Pancreas (tissue), 10 donors: ENCODE measurements at regions not wholly inside any gene's neighbourhood (a gene's known extent, or its start where the extent isn't known, plus 50 kb on each side); places are given as distances from the start of the nearest gene placed in this dataset.
A peak's percentile ranks its signal among the peaks of the same experiment; 100 is the strongest.

Source experiments
- ATAC-seq, 4 donors: fragments of 200-7000 bp; cut with Tn5 transposase; one replicate each; pipeline versions ENCODE4 v1.8.0 to v1.9.1; 2020; ENCODE audit warnings: mild to moderate bottlenecking in 4 of 4, moderate library complexity in 4 of 4
- DNase-seq, 6 donors: peaks; one replicate each; pipeline ENCODE4 v3.0.0-alpha.2; 2020
- FAIRE-seq: peaks from 2 replicates; lab custom pipeline; 2012; peaks lifted over from hg19 to GRCh38; lab: Jason Lieb, UNC
- H3K27ac ChIP-seq, 4 donors: fragments of 200-600 bp; sonication (generic); 1 replicate in 3 of 4; 2 replicates in 1 of 4; pipeline versions ENCODE4 v1.5.0 to v1.8.0; 2020
- H3K27me3 ChIP-seq, 4 donors: fragments of 200-600 bp; one replicate each; pipeline ENCODE4 v1.8.0; 2021
- H3K36me3 ChIP-seq, 3 donors: fragments of 200-600 bp; sonication (generic) in 1 of 3; one replicate each; pipeline versions ENCODE4 v1.5.0 to v1.8.0; 2020 to 2021
- H3K4me1 ChIP-seq, 3 donors: fragments of 200-600 bp; one replicate each; pipeline ENCODE4 v1.8.0; 2021
- H3K4me3 ChIP-seq, 4 donors: fragments of 200-600 bp; sonication (generic) in 2 of 4; one replicate each; pipeline versions ENCODE4 v1.5.0 to v1.8.0; 2020 to 2021
- H3K9me3 ChIP-seq, 4 donors: fragments of 200-600 bp; one replicate each; pipeline ENCODE4 v1.8.0; 2021
- CTCF ChIP-seq, 4 donors: fragments of 200-600 bp; sonication (generic) in 3 of 4; IDR thresholded peaks; one replicate each; pipeline versions ENCODE4 v1.5.0 to v1.8.0; 2021; ENCODE audit warnings: antibody characterized with exemption in 4 of 4
- WGBS, 2 donors: extraction: QIAGEN DNeasy Blood & Tissue Kit; methylation state at CpG; one replicate each; pipeline ENCODE4 v1.1.7; 2013; 5-methylcytosine and 5-hydroxymethylcytosine counted together
- intact Hi-C, 3 donors: fragments of 100-400 bp; cut with DNase I; formaldehyde crosslinking; loops; one replicate each; pipeline versions ENCODE4 v1.11.1 to v1.14.2; 2022
- donor health status: healthy with polysubstance abuse.
- donor health status: DM: no; HTN: no; CAD: no; lungs with moderate emphysema.
- donor health status: DM: no; HTN: no; CAD: no.
- donor health status: control.
- donor health status: control.
- donor health status: Bipolar disorder and iron deficiency.
- donor health status: DM: yes; HTN: yes; CAD: no.
- donor health status: DM: no; HTN: no; CAD: no.
- donor health status: DM: no; HTN: no; CAD: no.
- donor health status: DM: yes; HTN: yes; CAD: no.

- intact Hi-C loops, result no loop called here
- FAIRE-seq (no peak), DNase-seq (no peak), ATAC-seq (no peak)
- H3K27ac ChIP-seq, result no peak overlapping the region
- H3K27me3 ChIP-seq, result no peaks in the 10 kb centered on the region
- no peaks in the 10 kb centered on the region for H3K4me1 ChIP-seq
- 54 to 72% methylated on average over 3 of the region's 3 CpGs for WGBS, 2 donors
- TF ChIP-seq CTCF (IDR thresholded peaks at IDR 0.05), result no peak
- no peak overlapping the region for H3K4me3 ChIP-seq
- H3K9me3 ChIP-seq, result no peaks in the 10 kb centered on the region
- no peaks in the 10 kb centered on the region for H3K36me3 ChIP-seq
Measured at GRCh38 chr3:81433675-81434074, 327.8 kb downstream of the GBE1 start.

- Histone ChIP-seq H3K9me3 (no peaks in the 10 kb centered on the region), H3K4me3 (no peak overlapping the region), H3K27ac (no peak overlapping the region), H3K27me3 (no peaks in the 10 kb centered on the region), H3K36me3 (no peaks in the 10 kb centered on the region), H3K4me1 (no peaks in the 10 kb centered on the region)
- no peak for FAIRE-seq
- WGBS, 2 donors, result 81 to 85% methylated on average over 2 of the region's 2 CpGs
- intact Hi-C loops, result no loop called here
- no peak for DNase-seq
- no peak for ATAC-seq
- TF ChIP-seq CTCF (IDR thresholded peaks at IDR 0.05), result no peak
Measured at GRCh38 chr3:81432456-81432855, 329.0 kb downstream of the GBE1 start.

- WGBS, 2 donors, result 67 to 84% methylated on average over 6 of the region's 6 CpGs
Measured at GRCh38 chr3:81426826-81427577, 334.4 kb downstream of the GBE1 start.

GRCh38 chr3:81425198-81425868, 336.1 kb downstream of the GBE1 start:
- H3K4me3 ChIP-seq, result no peak overlapping the region
- DNase-seq (no peak), ATAC-seq (no peak), FAIRE-seq (no peak)
- H3K27ac ChIP-seq, result no peak overlapping the region
- TF ChIP-seq CTCF (IDR thresholded peaks at IDR 0.05), result no peak
- no peaks in the 10 kb centered on the region for H3K36me3 ChIP-seq
- WGBS, 2 donors, result 76 to 84% methylated on average over 5 of the region's 5 CpGs
- no peaks in the 10 kb centered on the region for H3K27me3 ChIP-seq
- H3K4me1 ChIP-seq, result no peaks in the 10 kb centered on the region
- intact Hi-C loops, result no loop called here
- H3K9me3 ChIP-seq, result no peaks in the 10 kb centered on the region

More at GRCh38 chr3:81426826-81427577, 334.4 kb downstream of the GBE1 start:
- intact Hi-C loops, result no loop called here
- no peaks in the 10 kb centered on the region for H3K4me1 ChIP-seq
- no peaks in the 10 kb centered on the region for H3K27me3 ChIP-seq
- no peak for FAIRE-seq
- H3K4me3 ChIP-seq, result no peak overlapping the region
- no peak for DNase-seq
- no peaks in the 10 kb centered on the region for H3K36me3 ChIP-seq
- no peak for ATAC-seq
- TF ChIP-seq CTCF (IDR thresholded peaks at IDR 0.05), result no peak
- H3K9me3 ChIP-seq, result no peaks in the 10 kb centered on the region
- H3K27ac ChIP-seq, result no peak overlapping the region

GRCh38 chr3:81419228-81419627, 342.2 kb downstream of the GBE1 start:
- Histone ChIP-seq H3K9me3 (no peaks in the 10 kb centered on the region), H3K36me3 (no peaks in the 10 kb centered on the region), H3K4me3 (no peak overlapping the region), H3K4me1 (no peaks in the 10 kb centered on the region), H3K27me3 (no peaks in the 10 kb centered on the region), H3K27ac (no peak overlapping the region)
- peak; percentile 78 for FAIRE-seq
- intact Hi-C loops, result no loop called here
- ATAC-seq, result peak in 1 of 4 donors; percentile 53
- DNase-seq, result no peak
- peak in 2 of 4 donors; percentile 20 for TF ChIP-seq CTCF (IDR thresholded peaks at IDR 0.05)
